Epidermal melanocyte (primary cell): ENCODE measurements at regions not wholly inside any gene's neighbourhood (a gene's known extent, or its start where the extent isn't known, plus 50 kb on each side); places are given as distances from the start of the nearest gene placed in this dataset.
"Not testable (repeated sequence)": the region's sequence is repeated elsewhere in the genome, so short reads cannot be mapped to it uniquely, and the experiment has no call there.

Source experiments
- DNase-seq: peaks from one replicate; pipeline ENCODE4 v3.0.0; 2011; ENCODE audit warnings: low spot score; ENCODE audit not compliant: insufficient read length

GRCh38 chr7:114084002-114084471 is 165.2 kb upstream of the PPP1R3A start:
- no peak for DNase-seq

DNA sequence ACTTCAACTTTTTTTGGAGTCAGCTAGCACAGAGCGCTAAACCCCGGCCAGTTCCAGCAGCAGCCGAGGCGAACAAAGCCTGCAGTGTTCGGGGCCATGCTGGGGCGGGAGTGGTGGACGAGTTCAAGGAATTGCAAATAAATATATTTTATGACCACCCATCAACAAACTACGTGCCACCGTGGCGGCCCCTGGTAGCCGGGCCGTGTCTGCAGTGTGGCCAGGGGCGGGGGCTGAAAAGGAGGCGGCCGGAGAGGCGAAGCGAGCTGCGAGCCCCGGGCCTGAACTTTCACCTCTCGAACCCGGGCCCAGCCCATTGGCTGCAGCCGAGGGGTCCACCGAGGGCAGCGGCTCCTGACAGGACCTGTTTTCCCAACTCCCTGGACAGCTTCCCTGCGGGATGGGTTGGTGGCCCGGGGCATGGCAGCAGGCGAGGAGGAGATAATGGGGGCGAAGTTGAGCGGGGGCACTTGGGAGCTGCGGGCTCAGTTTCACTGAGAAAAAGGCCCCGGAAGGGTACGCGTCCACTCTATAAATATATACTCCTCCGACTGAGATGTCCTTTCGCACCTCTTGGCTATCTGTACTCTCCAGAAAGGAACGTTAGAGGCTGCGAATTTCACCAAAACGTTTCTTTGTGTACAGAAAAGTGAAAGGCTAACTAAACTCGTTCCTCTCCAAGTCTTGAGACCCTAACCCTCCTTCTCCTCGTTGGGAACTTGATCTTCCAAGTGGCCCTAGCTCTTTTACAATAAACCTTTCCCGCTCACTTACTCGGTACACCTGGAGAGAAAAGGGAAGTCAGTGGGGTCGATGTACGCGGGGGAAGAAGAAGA is 164.6 kb upstream of the PPP1R3A start:
- DNase-seq: peak; percentile 66

DNA sequence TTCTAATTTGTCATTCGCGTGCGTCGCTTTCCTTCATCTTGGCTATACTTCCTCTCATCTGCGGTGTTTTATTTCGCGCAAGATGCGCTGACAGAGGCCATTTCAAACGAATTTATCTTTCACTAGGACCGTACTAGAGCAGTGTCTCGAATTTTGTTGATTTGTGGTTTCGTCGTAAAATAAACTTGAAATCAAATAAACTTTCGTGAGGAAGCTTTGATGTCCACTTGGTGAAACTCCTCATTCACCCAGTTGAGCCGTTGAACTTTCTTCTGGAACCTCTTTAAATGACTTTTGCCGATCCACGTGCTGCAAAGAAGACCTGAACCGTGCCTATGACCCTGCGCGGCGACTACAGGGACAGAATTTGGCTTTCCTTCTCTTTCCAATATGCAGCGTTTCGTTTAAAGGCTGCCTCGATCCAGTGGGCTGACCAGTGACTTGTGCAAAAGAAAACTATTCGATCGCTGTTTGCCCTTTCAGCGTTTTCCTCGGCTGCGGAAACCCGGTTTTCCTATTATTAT is 163.9 kb upstream of the PPP1R3A start:
- no peak for DNase-seq

- DNase-seq: peak; percentile 60
These were observed 163.0 kb upstream of the PPP1R3A start for GRCh38 chr7:114081606-114082425.

- DNase-seq: not testable (repeated sequence)
These were observed 158.3 kb upstream of the PPP1R3A start for GRCh38 chr7:114077158-114077524.

DNA sequence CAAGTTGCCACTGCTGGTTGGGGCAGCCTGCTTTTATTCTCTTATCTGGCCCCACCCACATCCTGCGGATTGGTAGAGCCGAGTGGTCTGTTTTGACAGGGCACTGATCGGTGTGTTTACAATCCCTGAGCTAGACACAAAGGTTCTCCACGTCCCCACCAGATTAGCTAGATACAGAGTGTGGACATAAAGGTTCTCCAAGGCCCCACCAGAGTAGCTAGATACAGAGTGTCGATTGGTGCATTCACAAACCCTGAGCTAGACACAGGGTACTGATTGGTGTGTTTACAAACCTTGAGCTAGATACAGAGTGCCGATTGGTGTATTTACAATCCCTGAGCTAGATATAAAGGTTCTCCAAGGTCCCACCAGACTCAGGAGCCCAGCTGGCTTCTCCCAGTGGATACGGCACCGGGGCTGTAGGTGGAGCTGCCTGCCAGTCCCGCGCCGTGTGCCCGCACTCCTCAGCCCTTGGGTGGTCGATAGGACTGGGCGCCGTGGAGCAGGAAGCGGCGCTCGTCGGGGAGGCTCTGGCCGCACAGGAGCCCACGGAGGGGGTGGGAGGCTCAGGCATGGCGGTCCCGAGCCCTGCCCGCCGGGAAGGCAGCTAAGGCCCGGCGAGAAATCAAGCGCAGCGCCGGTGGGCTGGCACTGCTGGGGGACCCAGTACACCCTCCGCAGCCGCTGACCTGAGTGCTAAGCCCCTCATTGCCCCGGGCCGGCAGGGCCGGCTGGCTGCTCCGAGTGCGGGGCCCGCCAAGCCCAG is 157.8 kb upstream of the PPP1R3A start:
- DNase-seq: not testable (repeated sequence)

DNA sequence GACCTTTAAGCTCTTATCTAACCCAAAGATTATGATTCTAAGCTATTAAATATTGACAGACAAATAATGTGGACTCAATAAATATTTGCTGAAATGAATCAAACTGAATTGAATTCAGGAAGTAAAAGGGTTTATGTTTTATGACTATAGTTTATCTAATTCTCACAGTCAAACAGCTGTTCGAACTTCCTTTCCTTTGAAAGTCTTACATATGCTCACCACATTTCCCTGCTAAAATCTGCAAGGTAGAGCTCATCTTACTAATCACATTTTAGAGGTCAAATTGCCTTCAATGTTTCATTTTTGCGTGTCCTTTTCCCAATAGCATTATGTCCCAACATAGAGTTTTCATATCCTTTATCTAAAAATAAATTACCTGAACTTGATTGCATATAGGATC is 154.9 kb upstream of the PPP1R3A start:
- DNase-seq: no peak

GRCh38 chr7:114070246-114070645 is 151.4 kb upstream of the PPP1R3A start:
- no peak for DNase-seq

- no peak for DNase-seq
These were observed 144.0 kb upstream of the PPP1R3A start for GRCh38 chr7:114062810-114063209.

DNA sequence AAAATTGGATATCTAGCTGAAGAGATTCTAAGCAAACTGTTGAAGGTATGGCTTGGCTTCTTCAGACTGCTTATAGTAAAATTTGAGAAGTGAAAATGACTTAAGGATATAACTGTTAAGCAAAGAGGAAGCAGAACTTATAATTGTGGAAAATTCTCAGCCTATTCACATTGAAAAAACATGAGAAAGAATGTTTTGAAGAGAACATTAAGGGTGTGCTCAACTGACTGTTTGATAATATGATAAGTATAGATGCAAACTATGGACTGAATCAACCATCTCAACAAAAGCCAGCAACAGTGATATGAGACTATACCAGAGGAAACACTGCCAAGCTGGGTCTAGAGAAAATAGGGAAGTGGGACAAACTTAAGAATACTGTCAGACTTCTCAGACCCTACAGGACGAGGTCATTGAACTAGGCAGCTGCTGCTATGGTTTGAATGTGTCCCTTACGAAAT is 133.1 kb upstream of the PPP1R3A start:
- DNase-seq: no peak

DNA sequence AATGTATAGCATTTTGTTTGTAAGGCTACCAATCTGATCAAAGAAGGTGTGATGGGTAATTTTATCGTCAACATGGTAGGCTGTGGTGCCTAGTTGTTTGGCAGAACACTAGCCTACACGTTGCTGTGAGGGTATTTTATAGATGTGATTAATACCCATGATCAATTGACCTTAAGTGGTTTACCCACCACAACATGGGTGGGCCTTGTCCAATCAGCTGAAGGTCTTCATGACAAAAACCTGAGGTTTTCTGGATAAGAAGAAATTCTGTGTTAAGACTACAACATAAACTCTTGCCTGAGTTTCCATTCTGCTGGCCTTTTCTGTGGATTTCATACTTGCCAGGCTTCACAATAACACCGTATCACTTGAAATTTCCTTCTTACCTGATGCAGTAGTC is 131.8 kb upstream of the PPP1R3A start:
- no peak for DNase-seq

GRCh38 chr7:114048386-114049235 is 129.8 kb upstream of the PPP1R3A start:
- DNase-seq: no peak

GRCh38 chr7:114047889-114048288 is 129.1 kb upstream of the PPP1R3A start:
- no peak for DNase-seq

DNA sequence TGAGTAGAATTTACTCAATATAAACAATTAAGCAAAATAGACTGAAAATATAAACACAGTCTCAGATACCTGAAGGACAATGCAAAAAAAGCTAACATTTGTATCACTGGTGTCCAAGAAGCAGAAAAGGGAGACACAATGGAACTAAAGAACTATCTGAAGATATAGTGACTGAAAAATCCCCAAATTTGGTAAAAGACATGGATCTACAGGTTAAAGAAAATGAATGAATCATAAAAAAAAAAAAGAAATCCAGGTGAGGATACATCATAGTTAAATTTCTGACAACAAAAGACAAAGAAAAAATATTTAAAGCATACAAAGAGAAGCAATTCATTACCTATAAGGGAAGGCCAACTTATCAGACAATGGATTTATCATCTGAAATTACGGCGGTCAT is 114.7 kb upstream of the PPP1R3A start:
- DNase-seq: no peak

GRCh38 chr7:114026486-114027089 is 107.8 kb upstream of the PPP1R3A start:
- DNase-seq: peak; percentile 41

DNA sequence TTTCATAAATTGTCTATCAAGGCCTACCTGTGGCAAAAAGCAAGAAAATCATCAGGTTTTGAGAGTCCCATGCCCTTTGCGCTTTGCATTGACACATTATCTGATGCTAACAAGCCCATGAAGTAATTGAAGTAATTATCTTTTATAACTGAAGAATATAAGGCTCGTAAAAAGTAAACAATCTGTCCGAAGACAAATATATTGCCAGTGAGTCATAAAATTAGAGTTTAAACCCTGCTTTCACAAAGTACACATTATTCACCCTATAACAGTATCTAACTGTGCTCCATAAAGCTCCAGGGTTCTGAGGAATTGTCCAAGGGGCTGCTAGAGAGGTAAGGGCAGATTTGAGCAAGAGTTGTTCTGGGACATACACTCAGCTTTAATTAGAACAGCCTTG is 102.3 kb upstream of the PPP1R3A start:
- DNase-seq: no peak

- DNase-seq: no peak
These were observed 89.9 kb upstream of the PPP1R3A start for GRCh38 chr7:114008696-114009095.

GRCh38 chr7:114007386-114007785 is 88.6 kb upstream of the PPP1R3A start:
- DNase-seq: no peak

GRCh38 chr7:113998934-113999333 is 80.1 kb upstream of the PPP1R3A start:
- no peak for DNase-seq

DNA sequence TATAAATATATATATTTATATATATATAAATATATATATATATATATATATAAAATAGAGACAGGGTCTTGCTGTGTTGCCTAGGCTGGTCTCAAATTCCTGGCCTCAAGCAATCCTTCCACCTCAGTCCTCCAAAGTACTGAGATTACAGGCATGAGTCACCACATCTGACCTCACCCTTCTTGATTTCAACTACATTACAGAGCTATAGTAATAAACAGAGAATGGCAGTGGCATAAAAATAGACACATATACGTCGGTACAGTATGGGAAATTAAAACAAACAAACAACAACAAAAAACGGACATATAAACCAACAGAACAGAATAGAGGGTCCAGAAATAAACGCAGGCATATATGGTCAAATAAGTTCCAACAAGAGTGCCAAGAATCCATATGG is 77.6 kb upstream of the PPP1R3A start:
- no peak for DNase-seq
